K562 (cell line): ENCODE measurements at regions not wholly inside any gene's neighbourhood (a gene's known extent, or its start where the extent isn't known, plus 50 kb on each side); places are given as distances from the start of the nearest gene placed in this dataset.

Experiments used
- EP300 ChIP-seq: IDR thresholded peaks from 2 replicates; pipeline ENCODE4 v1.6.1; 2012; ENCODE audit warnings: low read length, improper control_type of control experiment
- POLR2A ChIP-seq: fragments of 450-650 bp; conservative IDR thresholded peaks from 2 replicates; pipeline ENCODE4 v1.6.1; 2016

GRCh38 chr9:89676281-89676680 lies 71.5 kb downstream of the GADD45G start:
- TF ChIP-seq EP300, result no peak
- TF ChIP-seq POLR2A, result no peak
